Keratinocyte (primary cell): ENCODE measurements at regions not wholly inside any gene's neighbourhood (a gene's known extent, or its start where the extent isn't known, plus 50 kb on each side); places are given as distances from the start of the nearest gene placed in this dataset.

Source experiments
- CTCF ChIP-seq, 3 experiments: IDR thresholded peaks in 1 of 3; conservative IDR thresholded peaks in 1 of 3; optimal IDR thresholded peaks in 1 of 3; 2 replicates in 2 of 3; 3 replicates in 1 of 3; pipeline versions ENCODE3 to v1.5.1; 2011; ENCODE audit warnings: low read length in 3 of 3, mild to moderate bottlenecking in 3 of 3, moderate library complexity in 2 of 3, control low read depth in 1 of 3, inconsistent platforms in 1 of 3; ENCODE audit not compliant: insufficient read depth in 2 of 3; ENCODE audit errors: extremely low read depth in 1 of 3
- EZH2 ChIP-seq: IDR thresholded peaks from one replicate; pipeline ENCODE4 v1.6.1; 2012; ENCODE audit warnings: inconsistent platforms, mild to moderate bottlenecking, low read length, moderate library complexity

- TF ChIP-seq CTCF (optimal IDR thresholded peaks at IDR 0.05 in 1 of 3, IDR thresholded peaks at IDR 0.05 in 1 of 3, conservative IDR thresholded peaks at IDR 0.05 in 1 of 3; ENCODE audit: extremely low read depth in 1 of 3, insufficient read depth in 2 of 3, low read length in 3 of 3) (no peak), EZH2 (no peak)
Observed at GRCh38 chr15:81608309-81608829, 234.4 kb upstream of the TMC3 start.
